ENCODE measurements at regions not wholly inside any gene's neighbourhood (a gene's known extent, or its start where the extent isn't known, plus 50 kb on each side); places are given as distances from the start of the nearest gene placed in this dataset.
A peak's percentile ranks its signal among the peaks of the same experiment; 100 is the strongest.
"Not testable (repeated sequence)": the region's sequence is repeated elsewhere in the genome, so short reads cannot be mapped to it uniquely, and the experiment has no call there.

- H3K4me3 ChIP-seq; H3K27me3 ChIP-seq; ATAC-seq; intact Hi-C loops (cut with DNase I); H3K4me1 ChIP-seq; H3K27ac ChIP-seq; H3K36me3 ChIP-seq; H3K9me3 ChIP-seq: not testable (repeated sequence)
- peak in 1 of 4 donors; percentile 49 for DNase-seq
Observed at GRCh38 chr9:64439747-64440146, 845.3 kb downstream of the FOXD4L5 start.

Data from left lung (tissue), 4 donors.